HFFc6 (cell line): ENCODE measurements at regions not wholly inside any gene's neighbourhood (a gene's known extent, or its start where the extent isn't known, plus 50 kb on each side); places are given as distances from the start of the nearest gene placed in this dataset.
"Not testable (repeated sequence)": the region's sequence is repeated elsewhere in the genome, so short reads cannot be mapped to it uniquely, and the experiment has no call there.

Experiments
- DNase-seq: peaks from one replicate; pipeline ENCODE4 v3.0.0-alpha.2; 2018
- H3K27ac Mint-ChIP-seq: 2 replicates; pipeline ENCODE4 v1.8.0; 2020; ENCODE audit warnings: mild to moderate bottlenecking, mixed read lengths
- H3K27me3 Mint-ChIP-seq: 2 replicates; pipeline ENCODE4 v1.8.0; 2021; ENCODE audit warnings: mild to moderate bottlenecking, moderate library complexity, mixed read lengths; ENCODE audit not compliant: insufficient read depth
- H3K36me3 Mint-ChIP-seq: 2 replicates; pipeline ENCODE4 v1.8.0; 2021; ENCODE audit warnings: low read depth, mixed read lengths
- H3K4me1 Mint-ChIP-seq: 2 replicates; pipeline ENCODE4 v1.8.0; 2020; ENCODE audit warnings: low read depth, mixed read lengths
- H3K4me3 Mint-ChIP-seq: 2 replicates; pipeline ENCODE4 v1.8.0; 2020; ENCODE audit warnings: mild to moderate bottlenecking, moderate library complexity, mixed read lengths
- H3K9me3 Mint-ChIP-seq: 2 replicates; pipeline ENCODE4 v1.8.0; 2020; ENCODE audit warnings: mild to moderate bottlenecking, mixed read lengths
- TF ChIP-seq, protein P1 (sequence below): fragments of 200-600 bp; sonication (generic); IDR thresholded peaks from 2 replicates; pipeline ENCODE4 v1.5.0; 2021; ENCODE audit warnings: antibody characterized with exemption, mild to moderate bottlenecking

- no peak for DNase-seq
- Mint-ChIP-seq H3K36me3 (no peaks in the 10 kb centered on the region), H3K27ac (no peak overlapping the region), H3K27me3 (no peaks in the 10 kb centered on the region; the same call in none of the 2 replicates), H3K4me1 (no peaks in the 10 kb centered on the region), H3K4me3 (no peak overlapping the region), H3K9me3 (peaks cover 26% of the 10 kb centered on the region)
- TF ChIP-seq, protein P1, sequence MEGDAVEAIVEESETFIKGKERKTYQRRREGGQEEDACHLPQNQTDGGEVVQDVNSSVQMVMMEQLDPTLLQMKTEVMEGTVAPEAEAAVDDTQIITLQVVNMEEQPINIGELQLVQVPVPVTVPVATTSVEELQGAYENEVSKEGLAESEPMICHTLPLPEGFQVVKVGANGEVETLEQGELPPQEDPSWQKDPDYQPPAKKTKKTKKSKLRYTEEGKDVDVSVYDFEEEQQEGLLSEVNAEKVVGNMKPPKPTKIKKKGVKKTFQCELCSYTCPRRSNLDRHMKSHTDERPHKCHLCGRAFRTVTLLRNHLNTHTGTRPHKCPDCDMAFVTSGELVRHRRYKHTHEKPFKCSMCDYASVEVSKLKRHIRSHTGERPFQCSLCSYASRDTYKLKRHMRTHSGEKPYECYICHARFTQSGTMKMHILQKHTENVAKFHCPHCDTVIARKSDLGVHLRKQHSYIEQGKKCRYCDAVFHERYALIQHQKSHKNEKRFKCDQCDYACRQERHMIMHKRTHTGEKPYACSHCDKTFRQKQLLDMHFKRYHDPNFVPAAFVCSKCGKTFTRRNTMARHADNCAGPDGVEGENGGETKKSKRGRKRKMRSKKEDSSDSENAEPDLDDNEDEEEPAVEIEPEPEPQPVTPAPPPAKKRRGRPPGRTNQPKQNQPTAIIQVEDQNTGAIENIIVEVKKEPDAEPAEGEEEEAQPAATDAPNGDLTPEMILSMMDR: no peak
Observed at GRCh38 chr4:162837241-162837640, 329.4 kb downstream of the NAF1 start.

DNA sequence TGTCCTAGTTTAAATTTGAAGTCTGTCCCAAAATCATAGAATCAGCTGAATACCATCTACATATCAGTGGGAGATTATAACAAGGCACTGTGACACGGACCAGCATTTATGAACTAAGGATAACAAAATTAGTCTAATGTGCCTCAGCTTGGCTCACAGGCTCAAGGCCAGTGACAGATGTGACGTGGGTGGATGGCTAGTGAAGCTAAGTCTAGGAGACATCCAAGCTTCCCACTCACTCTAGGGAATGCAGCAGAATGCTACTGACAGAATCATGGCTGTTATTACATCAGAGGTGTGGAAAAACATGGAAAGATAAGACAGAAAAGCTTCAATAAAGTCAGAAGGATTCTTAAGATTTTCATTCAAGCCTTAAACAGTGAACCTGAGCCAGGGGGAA is 329.9 kb downstream of the NAF1 start:
- H3K27me3 Mint-ChIP-seq: no peaks in the 10 kb centered on the region; the same call in none of the 2 replicates
- peaks cover 24% of the 10 kb centered on the region for H3K9me3 Mint-ChIP-seq
- no peak overlapping the region for H3K4me3 Mint-ChIP-seq
- H3K27ac Mint-ChIP-seq: no peak overlapping the region
- TF ChIP-seq, protein P1: no peak
- no peak for DNase-seq
- H3K36me3 Mint-ChIP-seq: no peaks in the 10 kb centered on the region
- H3K4me1 Mint-ChIP-seq: no peaks in the 10 kb centered on the region

DNA sequence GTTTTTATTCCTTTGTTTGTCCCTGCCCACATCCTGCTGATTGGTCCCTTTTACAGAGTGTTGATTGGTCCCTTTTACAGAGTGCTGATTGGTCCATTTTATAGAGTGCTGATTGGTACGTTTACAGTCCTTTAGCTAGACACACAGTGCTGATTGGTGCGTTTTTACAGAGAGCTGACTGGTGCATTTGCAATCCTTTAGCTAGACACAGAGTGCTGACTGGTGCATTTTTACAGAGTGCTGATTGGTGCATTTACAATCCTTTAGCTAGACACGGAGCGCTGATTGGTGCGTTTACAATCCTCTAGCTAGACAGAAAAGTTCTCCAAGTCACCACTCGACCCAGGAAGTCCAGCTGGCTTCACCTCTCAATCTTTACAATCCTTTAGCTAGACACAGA is 330.4 kb downstream of the NAF1 start:
- not testable (repeated sequence) for H3K4me1 Mint-ChIP-seq, H3K4me3 Mint-ChIP-seq, H3K27me3 Mint-ChIP-seq, H3K27ac Mint-ChIP-seq, H3K36me3 Mint-ChIP-seq, DNase-seq
- H3K9me3 Mint-ChIP-seq: peaks cover 24% of the 10 kb centered on the region

- H3K9me3 Mint-ChIP-seq: peaks cover 35% of the 10 kb centered on the region
- H3K27ac Mint-ChIP-seq: no peak overlapping the region
- no peaks in the 10 kb centered on the region for H3K4me1 Mint-ChIP-seq
- H3K27me3 Mint-ChIP-seq: no peaks in the 10 kb centered on the region; the same call in none of the 2 replicates
- H3K4me3 Mint-ChIP-seq: no peak overlapping the region
- DNase-seq: no peak
- TF ChIP-seq, protein P1: no peak
- H3K36me3 Mint-ChIP-seq: peaks cover 3% of the 10 kb centered on the region; the same call in 1 of the 2 replicates
Observed at GRCh38 chr4:162830899-162831298, 335.8 kb downstream of the NAF1 start.

- DNase-seq, H3K27ac Mint-ChIP-seq, H3K27me3 Mint-ChIP-seq, H3K4me1 Mint-ChIP-seq, H3K4me3 Mint-ChIP-seq, H3K36me3 Mint-ChIP-seq: not testable (repeated sequence)
- H3K9me3 Mint-ChIP-seq: peaks cover 35% of the 10 kb centered on the region
Observed at GRCh38 chr4:162817374-162817773, 349.3 kb downstream of the NAF1 start.

- Mint-ChIP-seq H3K9me3 (peaks cover 38% of the 10 kb centered on the region), H3K36me3 (no peaks in the 10 kb centered on the region), H3K27ac (no peak overlapping the region), H3K4me3 (no peak overlapping the region), H3K27me3 (no peaks in the 10 kb centered on the region), H3K4me1 (no peaks in the 10 kb centered on the region)
- DNase-seq: no peak
- TF ChIP-seq, protein P1: no peak
Observed at GRCh38 chr4:162804351-162804924, 362.3 kb downstream of the NAF1 start.

DNA sequence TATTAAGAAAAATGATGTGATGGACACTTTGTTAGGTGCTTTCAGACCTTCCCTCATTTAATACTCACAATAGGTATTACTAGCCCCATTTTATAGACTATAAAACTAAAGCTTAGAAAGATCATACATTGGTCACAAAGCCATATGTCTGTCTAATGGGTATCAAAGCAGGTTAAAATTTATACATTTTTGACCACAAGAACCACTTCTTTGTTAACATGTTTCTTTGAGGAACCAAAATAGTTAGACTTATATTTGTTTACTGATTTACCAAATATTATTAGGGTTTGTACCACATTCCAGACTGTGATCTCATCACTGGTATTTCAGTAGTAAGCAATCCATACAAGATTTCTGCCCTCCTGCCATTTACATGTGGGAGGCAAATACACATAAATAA is 363.3 kb downstream of the NAF1 start:
- no peak overlapping the region for H3K27ac Mint-ChIP-seq
- no peaks in the 10 kb centered on the region for H3K4me1 Mint-ChIP-seq
- TF ChIP-seq, protein P1: no peak
- peaks cover 32% of the 10 kb centered on the region for H3K9me3 Mint-ChIP-seq
- H3K27me3 Mint-ChIP-seq: no peaks in the 10 kb centered on the region
- no peaks in the 10 kb centered on the region for H3K36me3 Mint-ChIP-seq
- DNase-seq: no peak
- no peak overlapping the region for H3K4me3 Mint-ChIP-seq
